GM12878 (cell line): ENCODE measurements at regions not wholly inside any gene's neighbourhood (a gene's known extent, or its start where the extent isn't known, plus 50 kb on each side); places are given as distances from the start of the nearest gene placed in this dataset.

Source experiments
- HDAC6 ChIP-seq: fragments of 200-600 bp; sonication (generic); IDR thresholded peaks from one replicate; pipeline ENCODE4 v1.8.0; 2017; ENCODE audit warnings: antibody characterized with exemption; ENCODE audit not compliant: unreplicated experiment
- NBN ChIP-seq: fragments of 450-650 bp; IDR thresholded peaks from 2 replicates; pipeline ENCODE4 v1.6.1; 2016
- SMC3 ChIP-seq: IDR thresholded peaks from 2 replicates; pipeline ENCODE4 v1.6.1; 2011; ENCODE audit warnings: low read length, improper control_type of control experiment, borderline replicate concordance
- SUZ12 ChIP-seq: fragments of 200-600 bp; sonication (generic); IDR thresholded peaks from one replicate; pipeline ENCODE4 v1.6.1; 2018; ENCODE audit warnings: antibody characterized with exemption, mild to moderate bottlenecking; ENCODE audit not compliant: unreplicated experiment
- YY1 ChIP-seq: IDR thresholded peaks from 2 replicates; pipeline ENCODE4 v1.6.1; 2011; ENCODE audit warnings: low read depth, mild to moderate bottlenecking, low read length
- TF ChIP-seq, protein P1 (sequence below): IDR thresholded peaks from 2 replicates; pipeline ENCODE4 v1.6.1; 2012; ENCODE audit warnings: improper control_type of control experiment, low read depth, low read length; ENCODE audit not compliant: insufficient replicate concordance
- TF ChIP-seq, protein P2 (sequence below): fragments of 450-650 bp; formaldehyde crosslinking; IDR thresholded peaks from 2 replicates; pipeline ENCODE4 v1.4.0; 2022; ENCODE audit warnings: mild to moderate bottlenecking, moderate library complexity

DNA sequence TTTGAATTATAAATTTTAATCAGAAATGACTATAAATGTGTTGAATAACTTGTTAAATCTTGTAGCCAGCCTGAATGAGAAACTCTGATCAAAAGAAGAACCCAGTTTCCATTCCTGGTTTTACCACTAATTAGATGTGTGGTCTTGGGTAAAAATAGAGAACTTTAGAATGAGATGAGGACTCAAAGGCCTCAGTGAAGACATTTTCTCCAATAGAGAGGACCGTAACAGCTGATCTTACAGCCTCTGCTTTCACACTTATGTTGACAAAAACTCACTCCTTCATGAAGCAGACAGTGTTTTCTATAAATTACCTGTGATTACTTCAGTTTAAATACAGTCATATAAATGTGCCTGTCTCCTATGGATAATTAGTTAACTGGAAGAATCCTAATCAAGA is 200.1 kb upstream of the MEOX2 start (continued):
- TF ChIP-seq, protein P1, sequence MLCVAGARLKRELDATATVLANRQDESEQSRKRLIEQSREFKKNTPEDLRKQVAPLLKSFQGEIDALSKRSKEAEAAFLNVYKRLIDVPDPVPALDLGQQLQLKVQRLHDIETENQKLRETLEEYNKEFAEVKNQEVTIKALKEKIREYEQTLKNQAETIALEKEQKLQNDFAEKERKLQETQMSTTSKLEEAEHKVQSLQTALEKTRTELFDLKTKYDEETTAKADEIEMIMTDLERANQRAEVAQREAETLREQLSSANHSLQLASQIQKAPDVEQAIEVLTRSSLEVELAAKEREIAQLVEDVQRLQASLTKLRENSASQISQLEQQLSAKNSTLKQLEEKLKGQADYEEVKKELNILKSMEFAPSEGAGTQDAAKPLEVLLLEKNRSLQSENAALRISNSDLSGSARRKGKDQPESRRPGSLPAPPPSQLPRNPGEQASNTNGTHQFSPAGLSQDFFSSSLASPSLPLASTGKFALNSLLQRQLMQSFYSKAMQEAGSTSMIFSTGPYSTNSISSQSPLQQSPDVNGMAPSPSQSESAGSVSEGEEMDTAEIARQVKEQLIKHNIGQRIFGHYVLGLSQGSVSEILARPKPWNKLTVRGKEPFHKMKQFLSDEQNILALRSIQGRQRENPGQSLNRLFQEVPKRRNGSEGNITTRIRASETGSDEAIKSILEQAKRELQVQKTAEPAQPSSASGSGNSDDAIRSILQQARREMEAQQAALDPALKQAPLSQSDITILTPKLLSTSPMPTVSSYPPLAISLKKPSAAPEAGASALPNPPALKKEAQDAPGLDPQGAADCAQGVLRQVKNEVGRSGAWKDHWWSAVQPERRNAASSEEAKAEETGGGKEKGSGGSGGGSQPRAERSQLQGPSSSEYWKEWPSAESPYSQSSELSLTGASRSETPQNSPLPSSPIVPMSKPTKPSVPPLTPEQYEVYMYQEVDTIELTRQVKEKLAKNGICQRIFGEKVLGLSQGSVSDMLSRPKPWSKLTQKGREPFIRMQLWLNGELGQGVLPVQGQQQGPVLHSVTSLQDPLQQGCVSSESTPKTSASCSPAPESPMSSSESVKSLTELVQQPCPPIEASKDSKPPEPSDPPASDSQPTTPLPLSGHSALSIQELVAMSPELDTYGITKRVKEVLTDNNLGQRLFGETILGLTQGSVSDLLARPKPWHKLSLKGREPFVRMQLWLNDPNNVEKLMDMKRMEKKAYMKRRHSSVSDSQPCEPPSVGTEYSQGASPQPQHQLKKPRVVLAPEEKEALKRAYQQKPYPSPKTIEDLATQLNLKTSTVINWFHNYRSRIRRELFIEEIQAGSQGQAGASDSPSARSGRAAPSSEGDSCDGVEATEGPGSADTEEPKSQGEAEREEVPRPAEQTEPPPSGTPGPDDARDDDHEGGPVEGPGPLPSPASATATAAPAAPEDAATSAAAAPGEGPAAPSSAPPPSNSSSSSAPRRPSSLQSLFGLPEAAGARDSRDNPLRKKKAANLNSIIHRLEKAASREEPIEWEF, result no peak
- no peak for TF ChIP-seq NBN
- TF ChIP-seq YY1, result no peak
- TF ChIP-seq HDAC6, result no peak
- TF ChIP-seq, protein P2, sequence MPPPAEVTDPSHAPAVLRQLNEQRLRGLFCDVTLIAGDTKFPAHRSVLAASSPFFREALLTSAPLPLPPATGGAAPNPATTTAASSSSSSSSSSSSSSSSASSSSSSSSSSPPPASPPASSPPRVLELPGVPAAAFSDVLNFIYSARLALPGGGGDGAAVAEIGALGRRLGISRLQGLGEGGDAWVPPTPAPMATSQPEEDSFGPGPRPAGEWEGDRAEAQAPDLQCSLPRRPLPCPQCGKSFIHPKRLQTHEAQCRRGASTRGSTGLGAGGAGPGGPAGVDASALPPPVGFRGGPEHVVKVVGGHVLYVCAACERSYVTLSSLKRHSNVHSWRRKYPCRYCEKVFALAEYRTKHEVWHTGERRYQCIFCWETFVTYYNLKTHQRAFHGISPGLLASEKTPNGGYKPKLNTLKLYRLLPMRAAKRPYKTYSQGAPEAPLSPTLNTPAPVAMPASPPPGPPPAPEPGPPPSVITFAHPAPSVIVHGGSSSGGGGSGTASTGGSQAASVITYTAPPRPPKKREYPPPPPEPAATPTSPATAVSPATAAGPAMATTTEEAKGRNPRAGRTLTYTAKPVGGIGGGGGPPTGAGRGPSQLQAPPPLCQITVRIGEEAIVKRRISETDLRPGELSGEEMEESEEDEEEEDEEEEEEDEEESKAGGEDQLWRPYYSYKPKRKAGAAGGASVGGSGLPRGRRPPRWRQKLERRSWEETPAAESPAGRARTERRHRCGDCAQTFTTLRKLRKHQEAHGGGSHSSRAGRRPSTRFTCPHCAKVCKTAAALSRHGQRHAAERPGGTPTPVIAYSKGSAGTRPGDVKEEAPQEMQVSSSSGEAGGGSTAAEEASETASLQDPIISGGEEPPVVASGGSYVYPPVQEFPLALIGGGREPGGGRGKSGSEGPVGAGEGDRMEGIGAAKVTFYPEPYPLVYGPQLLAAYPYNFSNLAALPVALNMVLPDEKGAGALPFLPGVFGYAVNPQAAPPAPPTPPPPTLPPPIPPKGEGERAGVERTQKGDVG (CRISPR knock-in tag), result no peak
- no peak for TF ChIP-seq SUZ12
- TF ChIP-seq SMC3, result no peak
- TF ChIP-seq, all 136 proteins: peak for 0
